ENCODE measurements at regions not wholly inside any gene's neighbourhood (a gene's known extent, or its start where the extent isn't known, plus 50 kb on each side); places are given as distances from the start of the nearest gene placed in this dataset.

- TF ChIP-seq CTCF (conservative IDR thresholded peaks at IDR 0.05 in 1 of 2, IDR thresholded peaks at IDR 0.05 in 1 of 2; ENCODE audit: extremely low read depth in 1 of 2, insufficient read depth in 1 of 2, low read depth in 1 of 2, low read length in 2 of 2) (no peak), EZH2 (IDR thresholded peaks at IDR 0.05; ENCODE audit: borderline replicate concordance, low read length) (no peak)
These were observed 225.7 kb downstream of the MEX3B start for GRCh38 chr15:81819924-81820635.
